ENCODE measurements at regions not wholly inside any gene's neighbourhood (a gene's known extent, or its start where the extent isn't known, plus 50 kb on each side); places are given as distances from the start of the nearest gene placed in this dataset.

GRCh38 chr6:24991810-24992467, 56.2 kb upstream of the RIPOR2 start:
- peak; percentile 88 for DNase-seq
- Histone ChIP-seq H3K27ac (ENCODE audit: low read length in 2 of 2) (peak overlapping the region; percentile 48 to 83), H3K9me3 (ENCODE audit: control extremely low read depth in 1 of 3, control insufficient read depth in 2 of 3, insufficient read depth in 1 of 3, low read length in 2 of 3) (no peaks in the 10 kb centered on the region), H3K4me3 (ENCODE audit: control extremely low read depth in 1 of 5, extremely low read depth in 1 of 5, insufficient read depth in 1 of 5, low read depth in 2 of 5, low read length in 4 of 5) (peak overlapping the region in 3 of 5 experiments; percentile 13 to 27 (median 17)), H3K4me2 (replicated peaks; ENCODE audit: low read depth, low read length, poor library complexity, severe bottlenecking) (peak overlapping the region; percentile 68), H3K9ac (ENCODE audit: low read length) (peak overlapping the region; percentile 34), H3K79me2 (ENCODE audit: control insufficient read depth, insufficient read depth, low read length) (peaks cover 98% of the 10 kb centered on the region), H4K20me1 (ENCODE audit: control insufficient read depth, insufficient read depth, low read length, poor library complexity, severe bottlenecking) (no peaks in the 10 kb centered on the region), H3K27me3 (replicated peaks in 1 of 4; ENCODE audit: control extremely low read depth in 1 of 4, control insufficient read depth in 3 of 4, insufficient read depth in 4 of 4, low read length in 3 of 4) (no peaks in the 10 kb centered on the region), H3K4me1 (ENCODE audit: control insufficient read depth in 2 of 2, insufficient read depth in 2 of 2, low read length in 2 of 2) (peaks cover 53 to 63% of the 10 kb centered on the region in 2 donors), H2AFZ (ENCODE audit: insufficient read depth, low read depth, low read length, poor library complexity, severe bottlenecking) (peak overlapping the region; percentile 21), H3K36me3 (replicated peaks in 1 of 2; ENCODE audit: control extremely low read depth in 1 of 2, control insufficient read depth in 1 of 2, extremely low read depth in 1 of 2, insufficient read depth in 2 of 2, low read length in 1 of 2) (no peaks in the 10 kb centered on the region)
- TF ChIP-seq EZH2 (IDR thresholded peaks at IDR 0.05; ENCODE audit: borderline replicate concordance, insufficient read depth, low read depth, low read length, poor library complexity, severe bottlenecking) (no peak), CTCF (IDR thresholded peaks at IDR 0.05) (peak; percentile 86)
- Mint-ChIP-seq H3K9me3 (ENCODE audit: insufficient read depth) (no peaks in the 10 kb centered on the region), H3K4me1 (peaks cover 75% of the 10 kb centered on the region), H3K4me3 (peak overlapping the region; percentile 58), H3K27me3 (no peaks in the 10 kb centered on the region), H3K27ac (peak overlapping the region; percentile 90)
- intact Hi-C loops (cut with micrococcal nuclease), result loop anchor here (1.0 to 2.0 kb wide), 7 partner anchors 17 to 136 kb away; no protein-coding TSS in a partner anchor
- 78% methylated on average over 4 of the region's 5 CpGs for WGBS (ENCODE audit: insufficient coverage)
- ChIA-PET CTCF (interaction anchor here (0.7 to 11.4 kb wide), 53 partner anchors 8 to 974 kb away, joined by 3 to 465 read pairs (median 7); partner anchors contain the start of gene RIPOR2), POLR2A (interaction anchor here (0.5 to 4.5 kb wide), 17 partner anchors 15 to 129 kb away, joined by 3 to 106 read pairs (median 5); partner anchors contain the start of gene RIPOR2)
- peak; percentile 87 for ATAC-seq (ENCODE audit: low read depth)

- ChIA-PET CTCF (interaction anchor here (0.9 to 11.4 kb wide), 8 partner anchors 12 to 139 kb away, joined by 3 to 465 read pairs (median 46); partner anchors contain the start of gene RIPOR2), POLR2A (interaction anchor here (0.6 to 2.6 kb wide), 3 partner anchors 10 to 61 kb away, joined by 5 to 10 read pairs (median 5); partner anchors contain the start of gene RIPOR2)
- Histone ChIP-seq H3K79me2 (ENCODE audit: control insufficient read depth, insufficient read depth, low read length) (peaks cover 99% of the 10 kb centered on the region), H3K9ac (ENCODE audit: low read length) (no peak overlapping the region), H4K20me1 (ENCODE audit: control insufficient read depth, insufficient read depth, low read length, poor library complexity, severe bottlenecking) (no peaks in the 10 kb centered on the region), H3K4me2 (replicated peaks; ENCODE audit: low read depth, low read length, poor library complexity, severe bottlenecking) (no peak overlapping the region), H3K27ac (ENCODE audit: low read length in 2 of 2) (no peak overlapping the region), H3K4me3 (ENCODE audit: control extremely low read depth in 1 of 5, extremely low read depth in 1 of 5, insufficient read depth in 1 of 5, low read depth in 2 of 5, low read length in 4 of 5) (no peak overlapping the region), H3K36me3 (replicated peaks in 1 of 2; ENCODE audit: control extremely low read depth in 1 of 2, control insufficient read depth in 1 of 2, extremely low read depth in 1 of 2, insufficient read depth in 2 of 2, low read length in 1 of 2) (no peaks in the 10 kb centered on the region), H3K4me1 (ENCODE audit: control insufficient read depth in 2 of 2, insufficient read depth in 2 of 2, low read length in 2 of 2) (peaks cover 59 to 64% of the 10 kb centered on the region in 2 donors), H2AFZ (ENCODE audit: insufficient read depth, low read depth, low read length, poor library complexity, severe bottlenecking) (no peak overlapping the region), H3K27me3 (replicated peaks in 1 of 4; ENCODE audit: control extremely low read depth in 1 of 4, control insufficient read depth in 3 of 4, insufficient read depth in 4 of 4, low read length in 3 of 4) (no peaks in the 10 kb centered on the region), H3K9me3 (ENCODE audit: control extremely low read depth in 1 of 3, control insufficient read depth in 2 of 3, insufficient read depth in 1 of 3, low read length in 2 of 3) (no peaks in the 10 kb centered on the region)
- WGBS (ENCODE audit: insufficient coverage), result no CpG with 5 or more reads among the region's 1 CpG
- Mint-ChIP-seq H3K9me3 (ENCODE audit: insufficient read depth) (no peaks in the 10 kb centered on the region), H3K27me3 (no peaks in the 10 kb centered on the region), H3K4me1 (peaks cover 82% of the 10 kb centered on the region), H3K27ac (peak overlapping the region; percentile 68), H3K4me3 (no peak overlapping the region)
- TF ChIP-seq CTCF (IDR thresholded peaks at IDR 0.05) (no peak), EZH2 (IDR thresholded peaks at IDR 0.05; ENCODE audit: borderline replicate concordance, insufficient read depth, low read depth, low read length, poor library complexity, severe bottlenecking) (no peak)
- ATAC-seq (ENCODE audit: low read depth) (no peak), DNase-seq (no peak)
- intact Hi-C loops (cut with micrococcal nuclease), result no loop called here
Measured at GRCh38 chr6:24994812-24995211, 59.1 kb upstream of the RIPOR2 start.
